Activated CD4-positive, alpha-beta T cell treated with anti-CD3 and anti-CD28 coated beads, Interleukin-2, amount 50 U/mL, for 4 hours (primary cell): ENCODE measurements at regions not wholly inside any gene's neighbourhood (a gene's known extent, or its start where the extent isn't known, plus 50 kb on each side); places are given as distances from the start of the nearest gene placed in this dataset.
"Not testable (repeated sequence)": the region's sequence is repeated elsewhere in the genome, so short reads cannot be mapped to it uniquely, and the experiment has no call there.

ENCODE experiments used
- DNase-seq, 2 experiments: peaks; one replicate each; pipeline ENCODE4 v3.0.0-alpha.2; 2020

- no peak for DNase-seq
Observed at GRCh38 chr3:178137206-178137605, 399.0 kb upstream of the KCNMB2 start.

GRCh38 chr3:178137831-178138230 lies 398.4 kb upstream of the KCNMB2 start:
- DNase-seq = no peak

GRCh38 chr3:178139116-178139515 lies 397.1 kb upstream of the KCNMB2 start:
- no peak for DNase-seq

- DNase-seq = no peak
Observed at GRCh38 chr3:178140531-178141304, 395.5 kb upstream of the KCNMB2 start.

GRCh38 chr3:178141305-178141684 lies 394.9 kb upstream of the KCNMB2 start:
- not testable (repeated sequence) for DNase-seq

GRCh38 chr3:178146406-178146831 lies 389.8 kb upstream of the KCNMB2 start:
- no peak for DNase-seq

GRCh38 chr3:178147001-178147400 lies 389.2 kb upstream of the KCNMB2 start:
- DNase-seq = no peak

- no peak for DNase-seq
Observed at GRCh38 chr3:178152031-178152806, 384.0 kb upstream of the KCNMB2 start.

- no peak for DNase-seq
Observed at GRCh38 chr3:178152988-178153387, 383.2 kb upstream of the KCNMB2 start.

GRCh38 chr3:178155521-178155920 lies 380.7 kb upstream of the KCNMB2 start:
- DNase-seq = no peak

GRCh38 chr3:178156301-178156700 lies 379.9 kb upstream of the KCNMB2 start:
- no peak for DNase-seq

GRCh38 chr3:178159691-178160220 lies 376.5 kb upstream of the KCNMB2 start:
- DNase-seq = no peak

GRCh38 chr3:178169421-178169820 lies 366.8 kb upstream of the KCNMB2 start:
- DNase-seq = no peak

GRCh38 chr3:178170698-178171535 lies 365.3 kb upstream of the KCNMB2 start:
- DNase-seq = no peak

- DNase-seq = no peak
Observed at GRCh38 chr3:178172121-178172520, 364.1 kb upstream of the KCNMB2 start.

GRCh38 chr3:178174201-178174915 lies 361.9 kb upstream of the KCNMB2 start:
- DNase-seq = no peak

GRCh38 chr3:178181088-178181487 lies 355.1 kb upstream of the KCNMB2 start:
- DNase-seq = no peak

GRCh38 chr3:178181784-178182183 lies 354.5 kb upstream of the KCNMB2 start:
- no peak for DNase-seq

GRCh38 chr3:178182337-178182779 lies 353.9 kb upstream of the KCNMB2 start:
- no peak for DNase-seq

- no peak for DNase-seq
Observed at GRCh38 chr3:178184833-178185232, 351.4 kb upstream of the KCNMB2 start.

- DNase-seq = no peak
Observed at GRCh38 chr3:178186666-178187065, 349.6 kb upstream of the KCNMB2 start.

- no peak for DNase-seq
Observed at GRCh38 chr3:178189854-178190253, 346.4 kb upstream of the KCNMB2 start.
